Neural cell (in vitro differentiated cells): ENCODE measurements at regions not wholly inside any gene's neighbourhood (a gene's known extent, or its start where the extent isn't known, plus 50 kb on each side); places are given as distances from the start of the nearest gene placed in this dataset.

ENCODE experiments used
- EP300 ChIP-seq: fragments of 450-650 bp; conservative IDR thresholded peaks from 2 replicates; pipeline ENCODE4 v1.6.1; 2014; ENCODE audit warnings: antibody characterized with exemption, mild to moderate bottlenecking, moderate library complexity; ENCODE audit not compliant: poor library complexity, severe bottlenecking
- EZH2 ChIP-seq: fragments of 200-600, 300-800 bp; shearing (Covaris generic), sonication (generic); IDR thresholded peaks from 2 replicates; pipeline ENCODE4 v1.6.1; 2014; ENCODE audit warnings: antibody characterized with exemption, low read length, borderline replicate concordance, mild to moderate bottlenecking; ENCODE audit not compliant: insufficient read depth, poor library complexity, severe bottlenecking
- MXI1 ChIP-seq: fragments of 450-650 bp; conservative IDR thresholded peaks from 2 replicates; pipeline ENCODE4 v1.6.1; 2014; ENCODE audit warnings: antibody characterized with exemption, mild to moderate bottlenecking; ENCODE audit not compliant: poor library complexity, severe bottlenecking
- POLR2AphosphoS5 ChIP-seq: IDR thresholded peaks from 2 replicates; pipeline ENCODE4 v1.6.1; 2012
- RAD21 ChIP-seq: fragments of 450-650 bp; conservative IDR thresholded peaks from 2 replicates; pipeline ENCODE4 v1.6.1; 2014; ENCODE audit warnings: antibody characterized with exemption, mild to moderate bottlenecking, moderate library complexity
- REST ChIP-seq: IDR thresholded peaks from 2 replicates; pipeline ENCODE4 v1.6.1; 2012; ENCODE audit warnings: borderline replicate concordance
- SMC3 ChIP-seq: fragments of 450-650 bp; conservative IDR thresholded peaks from 2 replicates; pipeline ENCODE4 v1.6.1; 2014; ENCODE audit warnings: antibody characterized with exemption, mild to moderate bottlenecking, moderate library complexity; ENCODE audit not compliant: poor library complexity
- TF ChIP-seq, protein P1 (sequence below): fragments of 450-650 bp; IDR thresholded peaks from 2 replicates; pipeline ENCODE4 v1.5.1; 2014; ENCODE audit warnings: antibody characterized with exemption, mild to moderate bottlenecking, moderate library complexity; ENCODE audit not compliant: poor library complexity, severe bottlenecking

GRCh38 chr11:97961431-97961830 lies 1059.3 kb upstream of the CNTN5 start:
- TF ChIP-seq, protein P1, sequence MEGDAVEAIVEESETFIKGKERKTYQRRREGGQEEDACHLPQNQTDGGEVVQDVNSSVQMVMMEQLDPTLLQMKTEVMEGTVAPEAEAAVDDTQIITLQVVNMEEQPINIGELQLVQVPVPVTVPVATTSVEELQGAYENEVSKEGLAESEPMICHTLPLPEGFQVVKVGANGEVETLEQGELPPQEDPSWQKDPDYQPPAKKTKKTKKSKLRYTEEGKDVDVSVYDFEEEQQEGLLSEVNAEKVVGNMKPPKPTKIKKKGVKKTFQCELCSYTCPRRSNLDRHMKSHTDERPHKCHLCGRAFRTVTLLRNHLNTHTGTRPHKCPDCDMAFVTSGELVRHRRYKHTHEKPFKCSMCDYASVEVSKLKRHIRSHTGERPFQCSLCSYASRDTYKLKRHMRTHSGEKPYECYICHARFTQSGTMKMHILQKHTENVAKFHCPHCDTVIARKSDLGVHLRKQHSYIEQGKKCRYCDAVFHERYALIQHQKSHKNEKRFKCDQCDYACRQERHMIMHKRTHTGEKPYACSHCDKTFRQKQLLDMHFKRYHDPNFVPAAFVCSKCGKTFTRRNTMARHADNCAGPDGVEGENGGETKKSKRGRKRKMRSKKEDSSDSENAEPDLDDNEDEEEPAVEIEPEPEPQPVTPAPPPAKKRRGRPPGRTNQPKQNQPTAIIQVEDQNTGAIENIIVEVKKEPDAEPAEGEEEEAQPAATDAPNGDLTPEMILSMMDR: no peak
- TF ChIP-seq MXI1 (no peak), RAD21 (no peak), EZH2 (no peak), POLR2AphosphoS5 (no peak), REST (no peak), EP300 (no peak), SMC3 (no peak)
